Stimulated activated CD8-positive, alpha-beta memory T cell treated with anti-CD3 and anti-CD28 coated beads, Interleukin-7, amount 100 ng/mL, for 24 hours (primary cell): ENCODE measurements at regions not wholly inside any gene's neighbourhood (a gene's known extent, or its start where the extent isn't known, plus 50 kb on each side); places are given as distances from the start of the nearest gene placed in this dataset.
"Not testable (repeated sequence)": the region's sequence is repeated elsewhere in the genome, so short reads cannot be mapped to it uniquely, and the experiment has no call there.

ENCODE experiments used
- DNase-seq: peaks from one replicate; pipeline ENCODE4 v3.0.0-alpha.2; 2020; ENCODE audit warnings: low read depth

DNA sequence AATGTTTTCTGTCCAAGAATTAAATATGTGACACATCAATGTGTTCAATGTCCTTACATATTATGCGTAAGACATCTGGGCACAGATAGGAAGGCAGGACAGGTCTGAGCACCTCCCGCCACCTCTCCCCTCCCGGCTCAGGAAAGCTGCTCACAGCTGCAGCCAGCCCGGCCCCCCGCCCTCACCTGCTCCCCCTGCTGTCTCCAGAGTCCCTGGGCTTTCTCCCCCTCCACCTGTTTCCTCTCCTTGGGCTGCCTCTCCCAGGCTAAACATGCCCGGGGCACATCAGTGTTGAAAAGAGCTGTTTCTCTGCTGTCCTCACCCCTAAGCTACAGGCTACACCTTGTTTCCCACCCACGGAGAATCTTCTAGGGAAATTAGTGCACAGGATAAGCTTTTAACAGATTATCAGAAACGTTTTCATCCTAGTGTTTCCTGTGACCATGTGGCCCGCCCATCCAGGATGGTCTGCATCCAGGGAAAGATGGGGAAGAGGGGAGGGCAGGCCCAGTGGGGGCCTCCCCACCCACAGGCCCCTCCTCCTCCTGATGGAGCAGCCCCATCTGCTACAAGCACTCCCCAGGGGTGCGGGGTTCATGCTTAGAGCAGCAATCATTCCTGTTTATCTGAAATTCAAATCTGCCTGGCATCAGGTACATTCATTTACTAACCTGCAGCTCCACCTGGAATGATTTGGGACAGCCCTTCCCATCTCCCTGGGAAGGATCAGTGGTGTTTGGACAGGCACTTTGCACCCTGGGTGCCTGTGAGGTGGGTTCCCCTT lies 273.8 kb upstream of the SFSWAP start:
- no peak for DNase-seq

GRCh38 chr12:131437706-131438492 lies 273.0 kb upstream of the SFSWAP start:
- no peak for DNase-seq

DNA sequence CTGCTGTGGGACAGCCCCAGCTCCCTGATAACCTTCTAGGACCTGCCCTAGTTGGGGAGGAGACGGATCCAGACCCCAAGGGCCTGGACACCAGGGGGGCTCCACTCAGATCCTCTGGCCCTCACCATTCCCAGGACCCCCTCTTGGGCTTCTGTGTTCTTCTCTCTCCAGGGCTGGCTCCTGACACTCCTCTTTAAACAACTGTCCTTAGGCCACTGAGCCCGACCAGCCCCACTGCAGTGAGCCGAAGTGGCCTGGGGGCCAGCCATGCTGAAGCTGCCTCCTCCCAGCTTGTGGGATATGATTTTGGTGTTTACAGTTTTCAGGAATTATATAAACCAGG lies 272.4 kb upstream of the SFSWAP start:
- not testable (repeated sequence) for DNase-seq

DNA sequence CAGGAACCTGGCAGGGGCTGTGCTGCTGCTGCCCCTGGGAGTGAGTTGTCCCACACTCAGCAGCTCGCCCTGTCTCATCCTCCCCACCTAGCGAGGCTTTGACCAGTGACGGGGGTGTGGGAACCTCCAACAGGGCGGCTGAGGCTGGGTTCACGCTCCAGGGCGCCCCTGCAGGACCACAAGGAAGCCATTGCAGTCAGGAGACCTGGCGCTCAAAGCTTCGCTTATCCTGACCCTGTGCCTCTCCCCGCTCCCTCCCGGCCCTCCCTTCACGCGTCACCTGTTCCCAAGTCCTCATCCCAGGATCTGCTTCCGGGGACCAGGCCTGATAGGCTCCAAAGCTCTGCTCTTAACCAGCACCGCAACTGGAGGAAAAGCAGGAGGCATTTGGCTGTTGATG lies 272.0 kb upstream of the SFSWAP start:
- no peak for DNase-seq

DNA sequence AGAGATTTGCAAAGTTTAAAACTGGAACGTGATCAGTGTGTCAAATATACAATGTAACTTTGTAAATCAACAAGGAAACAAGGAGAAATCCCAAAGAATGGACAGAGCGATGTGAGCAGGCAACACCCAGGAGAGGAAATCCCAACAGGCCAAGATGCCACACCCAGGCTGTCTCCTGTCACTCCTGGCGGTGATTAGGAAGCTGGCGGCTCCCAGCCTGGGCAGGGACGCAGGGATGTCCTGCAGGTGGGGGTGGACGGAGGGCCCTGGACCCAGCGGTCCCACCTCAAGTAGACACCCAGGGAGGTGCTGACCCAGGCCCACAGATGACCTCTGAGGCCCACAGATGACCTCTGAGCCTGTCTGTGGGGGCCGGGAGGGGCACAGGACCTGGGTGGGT lies 271.1 kb upstream of the SFSWAP start:
- DNase-seq, result not testable (repeated sequence)

GRCh38 chr12:131440209-131441059 lies 270.5 kb upstream of the SFSWAP start:
- DNase-seq, result not testable (repeated sequence)

DNA sequence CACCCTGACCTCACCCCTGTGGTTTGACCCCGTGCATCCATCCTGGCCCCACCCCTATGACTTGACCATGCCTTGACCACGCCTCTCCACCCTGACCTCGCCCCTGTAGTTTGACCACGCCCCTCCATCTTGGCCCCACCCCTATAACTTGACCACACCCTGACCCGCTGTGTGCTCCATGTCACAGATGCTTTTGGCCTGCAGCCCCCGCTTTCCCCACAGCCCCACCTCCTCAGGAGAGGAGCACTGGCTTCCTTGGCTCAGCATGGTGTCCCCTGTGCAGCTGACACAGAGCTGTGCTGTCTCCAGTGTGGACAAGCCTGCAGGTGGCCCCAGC lies 269.9 kb upstream of the SFSWAP start:
- DNase-seq, result no peak

DNA sequence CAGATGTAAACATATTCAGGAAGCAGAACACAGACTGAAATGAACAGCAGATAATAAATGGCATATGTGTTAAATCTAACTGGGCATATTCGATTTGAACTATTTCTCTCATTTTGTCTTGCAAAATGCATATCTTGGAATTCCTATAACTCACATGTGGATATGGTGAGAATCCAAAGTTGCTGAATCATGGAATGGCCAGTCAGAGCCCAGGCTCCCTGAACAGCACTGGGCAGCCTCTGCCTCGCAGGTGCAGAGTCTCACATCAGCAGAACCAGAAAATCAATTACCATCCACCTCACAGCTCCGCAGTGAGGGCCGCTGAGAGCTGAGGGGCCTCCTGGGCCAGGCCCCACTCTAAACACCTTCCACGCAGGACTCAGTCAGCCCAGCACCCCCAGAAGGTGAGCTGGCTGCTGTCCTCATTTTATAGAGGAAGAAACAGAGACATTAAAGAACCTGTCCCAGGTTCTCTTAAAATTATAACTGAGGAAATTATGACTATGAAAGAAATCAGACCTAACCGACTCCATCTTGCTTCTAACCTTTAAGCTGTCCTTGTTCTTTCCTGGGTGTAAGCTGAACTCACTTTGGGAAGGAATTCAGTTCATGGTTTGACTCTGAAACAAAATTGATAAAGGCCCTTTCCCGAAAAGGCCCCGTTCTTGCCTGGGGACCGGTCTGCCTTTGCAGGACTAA lies 269.1 kb upstream of the SFSWAP start:
- DNase-seq, result no peak

DNA sequence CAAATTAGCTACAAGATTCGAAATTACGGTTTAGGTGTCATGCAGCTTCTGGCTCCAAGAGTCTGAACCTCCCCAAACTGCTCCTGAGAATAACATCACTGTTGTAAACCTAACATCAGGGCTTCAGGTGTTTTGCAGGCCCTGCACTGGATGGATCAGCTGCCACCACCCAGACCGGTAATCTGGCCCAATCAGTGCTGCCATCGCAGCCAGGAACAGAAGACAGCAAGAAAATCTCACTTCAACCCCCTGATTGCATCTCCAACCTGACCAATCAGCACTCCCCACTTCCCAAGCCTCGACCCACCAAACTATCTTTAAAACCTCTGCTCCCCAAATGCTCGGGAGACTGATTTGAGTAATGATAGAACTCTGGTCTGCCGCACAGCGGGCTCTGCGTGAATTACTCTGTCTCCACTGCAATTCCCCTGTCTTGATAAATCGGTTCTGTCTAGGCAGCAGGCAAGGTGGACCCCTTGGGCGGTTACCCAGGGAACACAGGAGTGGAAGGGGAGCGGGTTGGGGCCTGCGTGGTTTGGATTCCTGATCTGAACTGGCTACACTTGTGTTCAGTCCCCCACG lies 268.5 kb upstream of the SFSWAP start:
- no peak for DNase-seq

DNA sequence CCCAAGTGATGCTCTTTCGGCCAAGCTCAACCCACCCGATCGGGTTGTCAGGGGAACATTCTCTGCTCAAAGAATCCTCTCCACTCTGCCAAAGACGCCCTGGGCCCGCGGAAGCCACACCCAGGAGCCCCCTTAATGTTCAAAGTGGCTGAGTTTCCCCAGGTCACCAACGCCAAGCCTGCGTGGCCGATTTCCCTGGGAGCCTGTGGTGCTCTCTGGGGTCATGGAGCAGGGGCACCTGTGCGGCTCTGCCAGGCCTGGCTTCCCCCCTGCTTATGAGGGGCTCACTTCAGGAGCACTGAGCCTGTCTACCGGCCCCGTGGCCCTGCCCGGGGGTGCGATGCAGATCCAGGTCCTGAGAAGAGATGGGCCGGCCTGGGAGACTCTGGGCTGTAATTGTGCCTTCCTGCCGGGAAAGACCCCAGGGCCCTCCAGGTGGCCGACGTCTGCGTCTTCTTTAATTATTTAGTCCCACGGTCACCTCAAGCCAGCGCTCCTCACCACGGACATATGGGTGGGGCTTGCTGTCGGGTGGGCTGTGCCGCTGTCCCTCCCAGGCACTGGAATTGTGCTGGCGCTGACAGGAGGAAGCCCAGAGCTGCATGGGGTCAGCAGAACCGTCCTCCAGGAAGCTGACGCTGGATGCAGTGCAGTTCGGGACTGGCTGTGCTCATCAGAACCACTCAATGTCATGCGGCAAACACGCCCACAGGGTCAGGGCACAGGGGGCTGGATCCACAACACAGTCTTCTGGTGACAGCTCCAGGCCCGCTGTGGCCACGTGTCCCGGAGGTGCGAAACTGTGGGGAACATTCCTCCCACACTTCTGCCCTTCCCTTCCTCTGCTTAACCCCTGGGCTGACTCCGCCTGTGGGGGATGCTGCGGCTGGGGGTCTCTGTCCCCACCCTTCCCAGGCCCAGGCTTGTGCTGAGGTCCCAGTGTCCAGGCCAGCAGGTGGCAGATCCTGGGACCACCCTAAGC lies 267.6 kb upstream of the SFSWAP start:
- no peak for DNase-seq

- no peak for DNase-seq
Observed at GRCh38 chr12:131444220-131445164, 266.4 kb upstream of the SFSWAP start.

- DNase-seq, result no peak
Observed at GRCh38 chr12:131445184-131445774, 265.6 kb upstream of the SFSWAP start.

DNA sequence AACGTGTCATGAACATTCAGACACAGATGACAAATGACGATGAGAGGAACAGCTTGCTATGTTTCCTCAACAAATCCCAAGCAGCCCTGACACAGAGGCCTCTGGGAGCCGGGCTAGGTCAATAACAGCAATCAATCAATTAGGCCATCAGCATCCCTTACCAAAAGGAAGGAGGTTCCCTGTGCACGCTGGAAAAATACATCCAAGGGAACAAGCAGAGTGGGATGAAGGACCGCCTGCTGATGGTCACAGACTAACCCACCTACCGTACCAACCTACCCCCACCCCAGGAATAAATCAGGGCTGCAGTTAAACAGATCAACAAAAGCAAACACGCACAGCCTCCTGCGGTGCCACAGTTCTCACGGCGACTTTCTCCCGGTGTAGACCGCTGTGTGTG lies 265.1 kb upstream of the SFSWAP start:
- DNase-seq, result no peak

- not testable (repeated sequence) for DNase-seq
Observed at GRCh38 chr12:131447636-131448035, 263.3 kb upstream of the SFSWAP start.

- no peak for DNase-seq
Observed at GRCh38 chr12:131448254-131448795, 262.6 kb upstream of the SFSWAP start.

- DNase-seq, result no peak
Observed at GRCh38 chr12:131449027-131449426, 261.9 kb upstream of the SFSWAP start.

DNA sequence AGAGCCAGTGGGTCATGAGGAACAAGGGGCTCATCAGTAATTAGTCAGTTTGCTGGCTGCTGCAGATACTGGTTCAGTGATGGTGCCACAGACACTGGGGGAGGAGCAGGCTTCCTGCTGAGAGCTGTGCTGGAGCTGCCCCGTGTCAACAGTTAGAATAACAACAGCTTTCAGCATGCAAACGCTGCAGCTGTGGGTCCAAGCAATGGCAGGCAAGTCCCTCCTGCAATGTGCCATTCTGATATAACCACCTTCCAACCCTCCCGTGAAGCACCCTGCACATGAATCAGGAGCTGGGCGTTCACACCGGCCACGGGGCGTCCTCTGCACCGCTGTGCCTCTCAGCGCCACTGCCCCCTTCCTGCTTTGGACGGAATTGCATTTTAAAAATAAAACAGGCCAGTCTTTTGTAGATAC lies 258.4 kb upstream of the SFSWAP start:
- DNase-seq, result no peak

DNA sequence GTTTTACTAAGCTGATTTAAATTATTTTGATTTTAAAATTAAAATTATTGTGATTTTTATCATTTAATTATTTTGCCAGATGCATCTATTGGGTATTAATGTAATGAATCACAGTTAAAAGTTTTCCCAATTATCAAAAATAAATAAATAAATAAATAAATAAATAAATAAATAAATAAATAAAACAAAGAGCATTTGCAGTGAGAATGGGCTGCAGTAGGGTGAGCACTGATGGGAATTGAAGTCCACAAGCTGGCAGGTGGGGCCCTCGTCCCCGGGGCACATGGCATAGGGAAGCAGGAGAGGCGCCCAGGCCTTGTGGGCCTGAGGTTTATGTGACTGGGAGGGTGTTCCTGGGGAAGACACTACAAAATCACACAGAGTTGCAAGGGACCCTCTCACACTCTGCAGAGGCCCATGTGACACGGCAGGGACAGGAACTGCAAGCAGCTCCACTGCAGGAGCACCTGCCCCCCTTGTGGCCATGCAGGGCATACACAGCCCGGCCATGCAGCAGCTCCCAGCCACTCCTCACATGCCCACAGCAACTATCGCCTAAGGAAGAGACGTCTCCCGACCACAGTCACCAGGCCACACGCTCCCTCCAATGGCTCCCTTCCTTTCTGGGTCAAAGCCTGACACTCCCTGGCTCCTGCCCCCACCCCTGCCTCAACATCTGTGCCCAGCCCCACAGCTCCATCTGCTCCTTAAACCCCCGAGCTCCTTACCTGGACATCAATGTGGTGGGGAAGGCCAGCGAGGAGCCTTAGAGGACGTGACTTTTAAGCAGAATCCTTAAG lies 256.3 kb upstream of the SFSWAP start:
- DNase-seq, result no peak
